ENCODE measurements at regions not wholly inside any gene's neighbourhood (a gene's known extent, or its start where the extent isn't known, plus 50 kb on each side); places are given as distances from the start of the nearest gene placed in this dataset.

GRCh38 chr11:24286238-24286637, 210.6 kb upstream of the LUZP2 start:
- Histone ChIP-seq H3K4me3 (ENCODE audit: low read depth, low read length) (no peak overlapping the region), H3K27me3 (ENCODE audit: control insufficient read depth, insufficient read depth, low read length) (no peaks in the 10 kb centered on the region), H3K36me3 (ENCODE audit: control insufficient read depth, insufficient read depth, low read length) (no peaks in the 10 kb centered on the region)
- TF ChIP-seq CTCF (IDR thresholded peaks at IDR 0.05; ENCODE audit: insufficient read depth, low read depth, low read length): no peak
- CTCF ChIA-PET: interaction anchor here (0.7 kb wide), 1 partner anchor 9 kb away, joined by 3 read pairs; no protein-coding TSS in a partner anchor
- DNase-seq (ENCODE audit: low read depth): no peak
- POLR2A ChIA-PET: no interaction called here

- POLR2A ChIA-PET: no interaction called here
- DNase-seq (ENCODE audit: low read depth): no peak
Observed at GRCh38 chr11:24289301-24289700, 207.6 kb upstream of the LUZP2 start.

GRCh38 chr11:24293964-24294363, 202.9 kb upstream of the LUZP2 start:
- ChIA-PET POLR2A (no interaction called here), CTCF (no interaction called here)
- Histone ChIP-seq H3K4me3 (ENCODE audit: low read depth, low read length) (no peak overlapping the region), H3K27me3 (ENCODE audit: control insufficient read depth, insufficient read depth, low read length) (no peaks in the 10 kb centered on the region), H3K36me3 (ENCODE audit: control insufficient read depth, insufficient read depth, low read length) (no peaks in the 10 kb centered on the region)
- DNase-seq (ENCODE audit: low read depth): no peak
- no peak for TF ChIP-seq CTCF (IDR thresholded peaks at IDR 0.05; ENCODE audit: insufficient read depth, low read depth, low read length)

More at GRCh38 chr11:24289301-24289700, 207.6 kb upstream of the LUZP2 start:
- Histone ChIP-seq H3K4me3 (ENCODE audit: low read depth, low read length) (no peak overlapping the region), H3K27me3 (ENCODE audit: control insufficient read depth, insufficient read depth, low read length) (no peaks in the 10 kb centered on the region), H3K36me3 (ENCODE audit: control insufficient read depth, insufficient read depth, low read length) (no peaks in the 10 kb centered on the region)
- TF ChIP-seq CTCF (IDR thresholded peaks at IDR 0.05; ENCODE audit: insufficient read depth, low read depth, low read length): no peak
- CTCF ChIA-PET: no interaction called here

GRCh38 chr11:24295360-24295759, 201.5 kb upstream of the LUZP2 start:
- POLR2A ChIA-PET: no interaction called here
- H3K27me3 ChIP-seq (ENCODE audit: control insufficient read depth, insufficient read depth, low read length): no peaks in the 10 kb centered on the region

GRCh38 chr11:24297461-24297860, 199.4 kb upstream of the LUZP2 start:
- POLR2A ChIA-PET: no interaction called here
- no peak for TF ChIP-seq CTCF (IDR thresholded peaks at IDR 0.05; ENCODE audit: insufficient read depth, low read depth, low read length)
- CTCF ChIA-PET: no interaction called here
- Histone ChIP-seq H3K4me3 (ENCODE audit: low read depth, low read length) (no peak overlapping the region), H3K27me3 (ENCODE audit: control insufficient read depth, insufficient read depth, low read length) (no peaks in the 10 kb centered on the region), H3K36me3 (ENCODE audit: control insufficient read depth, insufficient read depth, low read length) (no peaks in the 10 kb centered on the region)
- no peak for DNase-seq (ENCODE audit: low read depth)

More at GRCh38 chr11:24295360-24295759, 201.5 kb upstream of the LUZP2 start:
- Histone ChIP-seq H3K4me3 (ENCODE audit: low read depth, low read length) (no peak overlapping the region), H3K36me3 (ENCODE audit: control insufficient read depth, insufficient read depth, low read length) (no peaks in the 10 kb centered on the region)
- DNase-seq (ENCODE audit: low read depth): no peak
- CTCF ChIA-PET: interaction anchor here (0.6 kb wide), 1 partner anchor 886 kb away, joined by 3 read pairs; no protein-coding TSS in a partner anchor
- TF ChIP-seq CTCF (IDR thresholded peaks at IDR 0.05; ENCODE audit: insufficient read depth, low read depth, low read length): no peak
